ENCODE measurements at regions not wholly inside any gene's neighbourhood (a gene's known extent, or its start where the extent isn't known, plus 50 kb on each side); places are given as distances from the start of the nearest gene placed in this dataset.

GRCh38 chr10:130234171-130234965 is 98.2 kb downstream of the GLRX3 start:
- TF ChIP-seq EZH2 (IDR thresholded peaks at IDR 0.05; ENCODE audit: borderline replicate concordance, low read depth, low read length, poor library complexity, severe bottlenecking) = no peak
- TF ChIP-seq CTCF (conservative IDR thresholded peaks at IDR 0.05; ENCODE audit: low read depth, low read length) = no peak
- intact Hi-C loops (cut with micrococcal nuclease; ENCODE audit: unreplicated experiment) = no loop called here
- no peaks in the 10 kb centered on the region for H3K27me3 ChIP-seq (replicated peaks; ENCODE audit: insufficient read depth, low read depth, low read length, poor library complexity)
- H3K4me1 ChIP-seq (ENCODE audit: insufficient read depth, low read length, poor library complexity, severe bottlenecking) = no peaks in the 10 kb centered on the region
- BruUV-seq (replicated peaks) = no TSS peak
- DNase-seq (ENCODE audit: low spot score) = no peak
- ChIA-PET CTCF (no interaction called here), POLR2A (ENCODE audit: low non-redundant PET) (no interaction called here)
- H3K36me3 ChIP-seq (ENCODE audit: insufficient read depth, low read length, poor library complexity, severe bottlenecking) = no peaks in the 10 kb centered on the region
- H3K9me3 ChIP-seq (ENCODE audit: low read depth, low read length, poor library complexity, severe bottlenecking) = no peaks in the 10 kb centered on the region
- H3K27ac ChIP-seq (ENCODE audit: low read depth, low read length, poor library complexity, severe bottlenecking) = no peak overlapping the region
- no peak overlapping the region for H3K4me3 ChIP-seq (ENCODE audit: low read depth, low read length, poor library complexity, severe bottlenecking)

GRCh38 chr10:130236711-130237110 is 100.5 kb downstream of the GLRX3 start:
- TF ChIP-seq EZH2 (IDR thresholded peaks at IDR 0.05; ENCODE audit: borderline replicate concordance, low read depth, low read length, poor library complexity, severe bottlenecking) (no peak), CTCF (conservative IDR thresholded peaks at IDR 0.05; ENCODE audit: low read depth, low read length) (no peak)
- Histone ChIP-seq H3K27me3 (replicated peaks; ENCODE audit: insufficient read depth, low read depth, low read length, poor library complexity) (peaks cover 6% of the 10 kb centered on the region), H3K4me1 (ENCODE audit: insufficient read depth, low read length, poor library complexity, severe bottlenecking) (no peaks in the 10 kb centered on the region), H3K9me3 (ENCODE audit: low read depth, low read length, poor library complexity, severe bottlenecking) (peaks cover 2% of the 10 kb centered on the region), H3K27ac (ENCODE audit: low read depth, low read length, poor library complexity, severe bottlenecking) (no peak overlapping the region), H3K36me3 (ENCODE audit: insufficient read depth, low read length, poor library complexity, severe bottlenecking) (no peaks in the 10 kb centered on the region), H3K4me3 (ENCODE audit: low read depth, low read length, poor library complexity, severe bottlenecking) (no peak overlapping the region)
- BruUV-seq (replicated peaks) = no TSS peak
- intact Hi-C loops (cut with micrococcal nuclease; ENCODE audit: unreplicated experiment) = no loop called here
- no peak for DNase-seq (ENCODE audit: low spot score)
- ChIA-PET CTCF (no interaction called here), POLR2A (ENCODE audit: low non-redundant PET) (interaction anchor here (0.6 kb wide), 1 partner anchor 14 kb away, joined by 3 read pairs; no protein-coding TSS in a partner anchor)

- H3K27me3 ChIP-seq (replicated peaks; ENCODE audit: insufficient read depth, low read depth, low read length, poor library complexity) = peaks cover 18% of the 10 kb centered on the region
- TF ChIP-seq CTCF (conservative IDR thresholded peaks at IDR 0.05; ENCODE audit: low read depth, low read length) (no peak), EZH2 (IDR thresholded peaks at IDR 0.05; ENCODE audit: borderline replicate concordance, low read depth, low read length, poor library complexity, severe bottlenecking) (no peak)
- H3K36me3 ChIP-seq (ENCODE audit: insufficient read depth, low read length, poor library complexity, severe bottlenecking) = no peaks in the 10 kb centered on the region
- ChIA-PET POLR2A (ENCODE audit: low non-redundant PET) (no interaction called here), CTCF (no interaction called here)
- H3K9me3 ChIP-seq (ENCODE audit: low read depth, low read length, poor library complexity, severe bottlenecking) = peaks cover 2% of the 10 kb centered on the region
- H3K4me3 ChIP-seq (ENCODE audit: low read depth, low read length, poor library complexity, severe bottlenecking) = no peak overlapping the region
- no peaks in the 10 kb centered on the region for H3K4me1 ChIP-seq (ENCODE audit: insufficient read depth, low read length, poor library complexity, severe bottlenecking)
- no TSS peak for BruUV-seq (replicated peaks)
- intact Hi-C loops (cut with micrococcal nuclease; ENCODE audit: unreplicated experiment) = no loop called here
- no peak for DNase-seq (ENCODE audit: low spot score)
- H3K27ac ChIP-seq (ENCODE audit: low read depth, low read length, poor library complexity, severe bottlenecking) = no peak overlapping the region
Measured at GRCh38 chr10:130240409-130240808, 104.2 kb downstream of the GLRX3 start.

Measured in A673 (cell line).